GM21825 (cell line): ENCODE measurements at regions not wholly inside any gene's neighbourhood (a gene's known extent, or its start where the extent isn't known, plus 50 kb on each side); places are given as distances from the start of the nearest gene placed in this dataset.
A peak's percentile ranks its signal among the peaks of the same experiment; 100 is the strongest.
"Not testable (repeated sequence)": the region's sequence is repeated elsewhere in the genome, so short reads cannot be mapped to it uniquely, and the experiment has no call there.

Experiments used
- ATAC-seq: cut with Tn5 transposase; IDR thresholded peaks from one replicate; pipeline ENCODE4 v1.9.1; 2021; ENCODE audit warnings: mild to moderate bottlenecking, moderate library complexity; ENCODE audit not compliant: unreplicated experiment

DNA sequence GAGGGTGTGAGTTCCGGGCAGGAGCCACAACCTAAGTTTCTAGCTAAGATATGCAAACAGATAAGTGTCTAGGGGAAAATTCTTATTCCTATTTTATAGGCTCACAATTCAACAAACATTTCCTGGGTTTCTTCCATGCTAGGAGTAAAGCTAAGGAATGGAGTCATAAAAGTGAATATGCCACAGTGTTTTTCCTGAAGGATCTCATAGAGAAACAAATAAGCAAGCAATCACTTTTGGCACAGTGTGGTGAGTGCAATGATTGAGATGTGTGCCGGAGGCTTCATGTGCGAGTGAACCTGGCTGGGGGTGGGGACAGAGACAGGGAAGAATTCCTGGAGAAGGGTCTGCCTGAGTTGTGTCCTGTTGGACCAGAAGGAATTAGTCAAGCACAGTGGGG is 147.4 kb downstream of the TENT5C start:
- no peak for ATAC-seq

DNA sequence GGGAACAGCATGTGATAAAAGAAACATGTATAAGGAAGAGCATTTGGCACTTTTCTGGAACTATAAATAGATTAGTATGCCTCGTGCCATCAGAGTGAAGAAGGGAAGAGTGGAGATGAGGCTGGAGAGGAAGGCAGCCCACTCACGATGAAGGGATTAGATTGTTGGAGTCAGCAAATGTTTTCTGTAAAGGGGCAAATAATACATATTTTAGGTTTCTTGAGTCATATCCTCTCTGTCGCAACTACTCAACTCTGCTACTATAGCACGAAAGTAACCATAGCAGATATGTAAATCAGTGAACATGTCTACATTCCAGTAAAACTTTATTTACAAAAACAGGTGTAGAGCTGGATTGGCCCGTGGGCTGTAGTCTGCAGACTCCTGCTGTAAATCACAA is 147.8 kb downstream of the TENT5C start:
- no peak for ATAC-seq

DNA sequence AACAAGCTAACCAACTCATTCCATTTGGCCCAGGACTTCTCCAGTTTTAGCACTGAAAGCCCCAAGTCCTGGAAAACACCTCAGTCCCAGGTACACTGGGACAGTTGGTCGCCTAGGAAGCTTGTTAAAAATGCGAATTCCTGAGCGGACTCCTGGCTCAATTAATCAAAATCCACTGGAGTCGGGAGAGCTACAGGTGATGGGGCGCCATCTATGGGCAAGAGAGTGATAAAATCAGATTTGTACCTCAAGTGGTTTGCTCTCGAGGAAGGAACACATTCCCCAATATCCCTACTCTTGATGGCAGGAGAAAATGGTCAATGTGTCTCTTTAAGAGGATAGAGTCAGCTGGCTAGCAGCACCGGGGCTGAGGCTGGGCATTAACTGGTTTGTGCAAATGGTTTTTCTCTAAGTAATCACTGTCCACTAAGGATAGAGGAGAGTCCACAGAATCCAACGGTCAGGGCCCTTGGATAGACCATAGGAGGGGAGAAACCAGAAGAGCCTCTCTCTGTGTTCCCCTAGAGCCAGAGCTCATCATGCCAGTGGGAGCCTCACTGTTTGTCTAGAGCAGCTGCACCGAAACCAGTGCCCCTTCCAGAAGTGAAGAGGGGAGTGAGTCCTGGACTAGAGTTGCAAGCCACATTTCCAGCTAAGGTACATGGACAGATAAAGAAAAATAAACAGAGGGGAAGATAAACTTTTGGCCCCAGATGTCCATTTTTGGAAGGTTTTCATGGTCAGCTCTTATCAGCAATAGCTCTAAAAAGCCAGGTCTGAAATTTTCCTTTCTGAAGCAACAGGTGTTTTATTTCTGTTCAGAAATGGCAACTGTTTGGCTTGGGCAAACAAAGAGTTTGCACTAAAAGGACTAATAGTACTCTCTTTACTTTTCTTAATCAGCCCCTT is 148.5 kb downstream of the TENT5C start:
- ATAC-seq: no peak

DNA sequence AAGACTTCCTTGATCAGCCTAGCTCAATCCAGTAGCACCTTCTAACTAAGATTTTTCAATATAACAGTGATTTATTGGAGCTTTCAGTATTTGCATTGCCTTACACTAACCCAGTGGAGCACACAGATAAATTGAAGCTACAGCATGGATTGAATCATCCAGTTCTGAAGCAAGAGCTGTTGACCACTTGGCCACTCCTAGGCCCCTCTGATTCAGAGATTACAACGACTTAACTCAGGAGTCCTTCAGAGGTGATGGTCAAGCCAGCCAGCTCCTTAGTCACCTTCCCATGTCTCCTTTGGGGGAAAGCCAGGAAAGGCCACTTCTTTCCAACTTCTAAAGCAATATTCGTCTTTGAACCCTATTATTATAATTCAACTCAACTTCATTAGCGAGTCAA is 151.8 kb downstream of the TENT5C start:
- ATAC-seq: no peak

DNA sequence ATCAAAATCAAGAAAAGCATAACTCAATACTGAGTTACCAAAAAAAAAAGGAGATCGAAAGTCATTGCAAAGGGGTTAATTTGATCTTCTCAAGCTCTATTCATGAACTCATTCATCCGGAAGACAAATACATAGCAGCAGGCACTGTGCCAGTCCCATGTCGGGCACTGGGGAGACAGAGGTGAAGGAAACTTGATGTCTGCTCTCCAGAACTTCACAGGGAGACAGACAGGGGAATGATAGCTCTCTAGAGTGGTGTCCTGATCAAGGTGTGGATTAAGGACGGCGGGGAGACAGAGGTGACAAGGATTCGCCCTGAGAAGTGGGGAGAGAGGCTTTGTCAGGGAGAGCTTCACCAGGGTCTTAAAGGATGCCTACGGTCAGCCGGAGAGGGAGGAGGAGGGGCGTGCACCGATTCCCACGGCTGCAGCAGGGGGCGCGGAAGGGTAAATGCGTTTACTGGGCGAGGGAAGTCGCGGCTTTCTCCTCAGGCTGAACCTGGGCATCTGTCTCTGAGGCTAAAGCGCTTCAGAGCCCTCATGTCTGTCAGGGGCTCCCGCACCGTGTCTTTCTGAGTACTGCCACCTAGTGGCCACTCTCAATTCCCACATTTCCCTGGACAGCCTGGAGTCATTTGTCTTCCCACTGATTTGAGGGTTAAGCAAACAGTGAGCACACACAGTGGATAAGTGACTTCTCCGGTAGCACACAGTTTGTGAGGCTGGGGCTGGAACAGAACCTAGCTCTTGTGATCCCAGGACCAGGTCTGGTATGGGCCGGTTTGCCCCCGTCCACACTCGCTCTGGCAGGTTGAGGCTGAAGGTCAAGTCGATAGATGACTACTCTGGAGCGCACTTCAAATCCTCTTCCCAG is 152.8 kb downstream of the TENT5C start:
- peak; percentile 85 for ATAC-seq

DNA sequence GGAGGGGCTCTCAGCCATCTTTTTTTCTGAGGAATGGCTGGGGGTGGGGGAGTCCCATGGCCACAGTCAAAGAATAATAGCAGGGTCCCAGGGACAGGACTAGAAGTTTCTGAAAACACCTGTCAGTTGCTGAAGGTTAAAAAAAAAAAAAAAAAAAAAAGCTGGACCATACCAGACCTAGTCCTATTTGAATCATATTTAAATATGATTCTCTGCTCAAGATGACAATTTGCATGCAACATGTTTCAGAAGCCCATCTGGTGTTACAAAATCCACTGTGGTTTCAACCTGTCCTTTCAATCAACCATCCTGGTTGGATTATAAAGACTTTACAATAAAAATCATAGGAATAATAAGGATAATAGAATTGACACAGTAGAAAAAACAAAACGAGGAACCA is 153.7 kb downstream of the TENT5C start:
- ATAC-seq: no peak

DNA sequence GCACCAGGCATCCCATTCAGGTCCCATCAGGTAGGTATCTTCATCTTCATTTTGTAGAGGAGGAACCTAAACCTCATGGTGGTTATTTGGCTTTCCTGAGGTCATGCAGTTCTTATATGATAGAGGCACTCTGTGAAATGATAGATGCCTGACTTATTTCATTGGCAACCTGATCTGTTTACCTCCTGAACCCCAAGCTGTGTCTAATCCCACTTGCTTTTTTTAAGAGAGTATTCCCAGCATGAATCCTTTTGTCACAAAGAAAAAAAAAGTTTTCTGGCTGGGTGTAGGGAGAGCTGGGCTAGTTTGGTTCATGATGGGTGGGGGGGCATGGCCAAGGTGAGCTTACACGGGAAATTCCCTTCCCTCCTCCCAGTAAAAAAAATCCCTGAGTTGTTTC is 154.2 kb downstream of the TENT5C start:
- no peak for ATAC-seq

DNA sequence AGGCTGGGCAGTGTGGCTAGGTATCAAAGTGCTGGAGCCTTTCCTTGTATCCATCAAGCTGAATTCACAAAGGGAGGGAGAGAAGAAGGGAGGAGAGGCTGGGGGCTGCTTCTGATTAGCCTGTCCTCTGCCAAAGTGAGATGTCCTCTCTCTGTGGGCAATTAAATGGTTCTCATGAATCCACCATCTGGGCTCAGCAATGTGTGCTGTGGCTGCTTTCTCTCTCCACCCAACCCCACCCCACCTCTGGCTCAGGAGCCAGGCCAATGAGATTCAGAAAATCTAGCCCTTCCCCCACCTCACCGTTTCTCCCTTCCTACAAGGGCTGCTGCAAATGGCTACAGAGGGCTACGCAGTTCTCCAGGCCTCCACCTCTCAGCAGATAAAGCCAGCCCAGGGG is 154.6 kb downstream of the TENT5C start:
- ATAC-seq: no peak

DNA sequence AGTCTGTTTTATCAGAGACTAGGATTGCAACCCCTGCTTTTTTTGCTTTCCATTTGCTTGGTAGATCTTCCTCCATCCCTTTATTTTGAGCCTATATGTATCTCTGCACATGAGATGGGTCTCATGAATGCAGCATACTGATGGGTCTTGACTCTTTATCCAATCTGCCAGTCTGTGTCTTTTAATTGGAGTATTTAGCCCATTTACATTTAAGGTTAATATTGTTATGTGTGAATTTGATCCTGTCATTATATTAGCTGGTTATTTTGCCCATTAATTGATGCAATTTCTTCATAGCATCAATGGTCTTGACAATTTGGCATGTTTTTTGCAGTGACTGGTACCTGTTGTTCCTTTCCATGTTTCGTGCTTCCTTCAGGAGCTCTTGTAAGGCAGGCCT is 161.7 kb downstream of the GDAP2 start:
- ATAC-seq: not testable (repeated sequence)

DNA sequence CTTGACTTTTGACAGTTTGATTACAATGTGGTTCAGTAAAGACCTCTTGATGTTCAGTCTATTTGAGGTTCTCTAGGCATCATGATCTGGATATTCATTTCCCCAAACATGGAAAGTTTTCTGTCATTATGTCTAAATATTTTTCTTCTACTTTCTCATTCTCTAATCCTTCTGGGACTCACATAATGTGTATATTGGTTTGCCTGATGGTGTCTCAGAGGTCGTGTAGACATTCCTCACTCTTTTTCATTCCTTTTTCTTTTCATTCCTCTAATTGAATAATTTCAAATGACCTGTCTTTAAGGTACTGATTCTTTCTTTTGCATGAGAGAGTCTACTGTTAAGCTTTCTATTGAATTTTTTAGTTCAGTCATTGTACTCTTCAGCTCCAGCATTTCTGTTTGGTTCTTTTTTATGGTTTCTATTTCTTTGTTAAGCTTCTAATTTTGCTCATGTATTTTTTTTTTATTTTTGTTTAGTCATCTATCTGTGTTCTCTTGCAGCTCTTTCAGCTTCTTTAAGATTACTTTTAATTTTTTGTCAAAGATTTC is 158.4 kb downstream of the GDAP2 start:
- ATAC-seq: no peak

DNA sequence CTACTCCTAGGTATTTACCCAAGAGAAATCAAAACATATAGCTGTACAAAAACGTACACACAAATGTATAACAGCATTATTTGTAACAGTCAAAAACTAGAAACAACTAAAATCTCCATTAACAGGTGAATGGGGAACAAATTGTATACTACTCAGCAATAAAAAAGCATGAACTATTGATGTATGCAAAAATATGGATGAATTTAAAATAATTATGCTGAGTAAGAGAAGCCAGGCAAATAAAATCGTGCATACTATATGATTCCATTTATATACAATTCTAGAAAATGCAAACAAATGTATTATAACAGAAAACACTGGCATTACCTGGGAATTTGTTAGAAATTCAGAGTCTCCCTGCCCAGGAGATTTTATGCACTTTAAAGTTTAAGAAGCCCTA is 150.1 kb downstream of the GDAP2 start:
- no peak for ATAC-seq

DNA sequence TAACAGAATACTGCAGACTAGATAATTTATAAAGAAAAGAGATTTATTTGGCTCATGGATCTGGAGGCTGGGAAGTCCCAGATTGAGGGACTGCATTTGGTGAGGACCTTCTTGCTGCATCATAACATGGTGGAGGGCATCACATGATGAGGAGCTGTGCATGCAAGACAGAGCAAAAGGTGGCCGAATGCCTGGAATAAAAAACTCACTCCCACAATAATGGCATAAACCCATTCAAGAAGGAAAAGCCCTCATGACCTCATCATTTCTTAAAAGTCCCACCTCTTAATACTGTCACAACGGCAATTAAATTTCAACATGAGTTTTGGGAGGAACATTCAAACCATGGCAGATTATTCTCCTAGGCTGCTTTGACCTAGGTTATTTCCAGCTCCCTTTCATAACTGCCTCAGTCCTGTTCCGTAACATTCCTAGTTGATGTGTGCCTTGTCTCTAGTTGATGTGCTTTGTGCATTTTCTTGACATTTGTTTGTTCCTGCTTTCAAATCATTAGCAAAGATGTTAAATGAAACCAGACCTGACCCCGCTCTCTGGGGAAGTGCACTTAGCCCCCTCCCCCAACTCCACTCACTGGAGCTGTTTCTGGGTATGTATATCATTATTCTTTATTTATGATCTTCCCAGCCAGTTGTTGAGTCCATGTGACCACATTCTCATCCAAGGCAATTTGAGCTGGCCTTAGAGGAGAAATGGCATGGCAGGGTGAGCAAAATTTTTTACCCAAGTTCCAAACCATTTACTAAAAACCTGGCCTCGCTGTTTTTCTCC is 148.5 kb downstream of the GDAP2 start:
- ATAC-seq: no peak

DNA sequence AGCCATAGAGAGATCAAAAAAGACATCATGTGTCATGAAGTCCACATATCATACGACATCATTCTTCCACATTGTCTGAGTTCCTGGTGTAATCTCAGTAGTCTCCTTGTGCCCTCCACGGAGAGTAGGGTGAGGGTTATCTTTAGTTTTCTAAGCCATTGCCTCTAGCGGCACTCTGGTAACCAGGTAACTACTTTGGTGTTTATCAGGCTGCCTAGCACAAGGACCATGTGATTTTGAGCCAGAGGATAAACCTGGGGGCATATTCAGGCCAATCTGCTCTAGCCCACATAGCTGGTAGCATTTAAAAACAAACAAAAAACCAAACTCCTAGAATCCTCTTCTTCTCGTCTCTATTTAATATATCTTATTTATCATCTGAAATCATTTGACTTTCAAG is 147.4 kb downstream of the GDAP2 start:
- no peak for ATAC-seq

DNA sequence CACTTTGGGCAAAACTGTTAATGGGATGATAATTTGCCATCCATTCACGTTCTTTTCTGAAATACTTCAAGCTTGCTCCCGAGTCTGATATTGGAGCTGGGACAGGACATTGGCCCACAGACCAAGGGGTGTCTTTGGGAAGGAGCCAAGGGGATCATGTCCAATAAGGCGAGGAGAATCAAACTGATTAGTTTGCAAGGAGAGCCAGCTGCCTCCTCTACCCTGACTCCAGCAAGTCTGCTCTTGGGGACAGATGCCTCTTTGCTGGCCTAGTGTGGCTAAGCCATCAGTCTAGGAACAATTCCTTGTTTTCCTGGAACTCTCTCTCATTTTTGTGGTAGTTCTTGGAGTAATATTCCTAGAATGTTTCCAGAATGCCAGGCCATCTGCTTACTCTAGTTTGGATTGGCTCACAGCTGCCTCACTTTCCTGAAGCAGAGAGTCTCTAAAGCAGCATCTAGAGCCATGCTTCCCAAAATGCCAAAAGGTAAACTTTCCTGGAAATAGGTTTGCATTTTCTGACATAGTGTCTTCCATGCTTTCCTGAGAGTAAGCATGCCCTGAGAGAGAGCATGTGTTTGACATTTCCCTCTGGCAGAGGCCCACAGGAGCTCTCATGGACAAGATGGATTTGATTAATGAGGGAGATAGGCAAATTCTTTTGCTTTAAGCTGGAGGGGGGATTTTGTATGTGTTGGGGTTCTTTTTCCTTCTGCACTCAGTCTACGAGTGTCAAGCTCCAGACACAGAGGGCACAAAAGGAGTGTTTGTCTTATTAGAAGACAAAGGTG is 145.6 kb downstream of the GDAP2 start:
- no peak for ATAC-seq

DNA sequence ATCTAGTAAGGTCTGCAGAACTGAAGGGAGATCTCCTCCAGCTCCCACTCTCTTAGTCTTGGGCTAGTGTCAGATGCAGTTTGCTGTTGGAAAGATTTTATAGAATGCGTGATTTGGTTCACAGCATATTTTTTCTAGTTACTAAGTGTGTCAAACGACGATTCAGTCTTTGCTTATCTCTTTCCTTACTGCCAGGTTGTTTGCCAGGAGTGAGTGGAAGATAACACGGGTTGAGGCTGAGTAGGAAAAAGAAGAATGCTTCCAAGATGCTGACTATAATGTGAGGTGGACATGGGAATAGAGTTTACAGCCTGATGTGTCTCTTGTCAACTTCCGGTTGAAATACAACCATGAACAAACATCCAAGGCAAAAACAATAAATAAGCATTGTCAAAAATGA is 141.4 kb downstream of the GDAP2 start:
- ATAC-seq: no peak

DNA sequence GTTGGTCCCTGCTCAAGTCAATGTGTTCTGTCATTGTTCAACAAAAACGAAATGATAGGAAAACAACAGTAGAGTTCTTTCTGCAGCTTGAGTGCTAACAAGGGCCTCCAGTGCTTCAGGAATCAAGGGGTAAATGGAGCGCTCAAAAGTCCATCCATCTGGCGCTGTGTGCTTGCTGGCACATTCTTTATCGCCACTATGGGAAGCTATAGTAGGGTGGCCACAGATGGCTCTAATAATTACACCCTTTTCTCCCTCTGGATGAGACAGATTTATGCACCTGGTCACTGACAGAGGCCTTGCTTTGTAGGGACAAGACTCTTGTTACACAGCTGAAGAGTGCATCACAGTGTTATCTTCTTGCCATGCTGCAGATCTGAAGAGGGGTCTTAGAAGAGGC is 136.0 kb downstream of the GDAP2 start:
- no peak for ATAC-seq

DNA sequence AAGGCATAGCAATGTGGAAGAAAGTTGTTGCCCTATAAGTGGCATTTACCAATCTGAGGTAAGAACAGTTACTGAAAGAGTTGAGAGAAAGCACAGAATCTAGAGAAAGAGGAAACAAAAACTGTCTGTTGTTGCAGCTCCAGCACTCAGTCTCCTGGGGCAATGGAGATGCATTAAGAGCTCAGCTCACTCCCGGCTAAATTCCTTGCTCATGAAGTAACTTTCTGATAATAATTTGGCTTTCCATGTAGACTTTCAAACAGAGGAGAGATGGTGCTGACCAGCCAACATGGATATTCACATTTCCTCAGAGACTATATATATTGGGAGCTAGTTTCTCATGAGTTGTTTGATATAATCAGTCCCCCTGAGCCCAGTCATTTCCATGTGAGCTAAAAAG is 135.3 kb downstream of the GDAP2 start:
- no peak for ATAC-seq

DNA sequence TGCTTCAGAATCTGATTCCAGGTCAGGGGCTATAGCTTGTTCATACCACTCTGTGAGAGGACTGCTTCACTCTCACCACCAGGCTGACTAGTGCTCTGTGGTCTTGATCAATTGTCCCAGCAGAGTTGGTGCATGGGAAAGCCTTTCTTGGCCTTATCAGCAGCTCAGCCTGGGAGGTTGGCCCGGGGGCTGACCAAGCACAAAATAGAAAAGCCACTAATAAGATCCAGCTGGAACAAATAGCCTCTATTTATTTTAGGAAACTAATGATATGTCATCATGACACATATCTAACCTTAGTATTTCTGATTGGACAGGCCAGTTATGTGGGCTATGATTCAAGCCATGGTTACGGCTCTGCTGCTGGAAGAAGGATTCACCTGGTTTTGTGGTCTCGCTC is 134.2 kb downstream of the GDAP2 start:
- ATAC-seq: no peak

DNA sequence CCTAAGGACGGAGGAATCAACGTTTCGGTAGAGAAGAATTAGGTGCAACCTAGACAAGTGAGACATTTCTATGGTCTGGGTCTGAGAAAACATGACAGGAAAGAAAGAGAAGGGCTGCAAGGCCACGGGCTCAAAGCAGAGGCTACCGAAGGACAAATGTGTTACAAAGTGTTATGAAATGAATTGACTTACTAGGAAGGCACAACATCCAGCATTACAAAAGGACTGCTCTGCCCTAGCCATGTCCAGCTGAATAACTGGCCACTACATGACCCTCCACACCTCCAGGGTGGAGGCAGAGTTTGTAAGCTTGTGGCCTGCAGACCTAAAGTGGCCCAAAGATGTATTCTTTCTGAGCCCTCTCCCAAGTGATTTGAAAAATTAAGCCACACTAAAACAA is 133.6 kb downstream of the GDAP2 start:
- ATAC-seq: no peak

DNA sequence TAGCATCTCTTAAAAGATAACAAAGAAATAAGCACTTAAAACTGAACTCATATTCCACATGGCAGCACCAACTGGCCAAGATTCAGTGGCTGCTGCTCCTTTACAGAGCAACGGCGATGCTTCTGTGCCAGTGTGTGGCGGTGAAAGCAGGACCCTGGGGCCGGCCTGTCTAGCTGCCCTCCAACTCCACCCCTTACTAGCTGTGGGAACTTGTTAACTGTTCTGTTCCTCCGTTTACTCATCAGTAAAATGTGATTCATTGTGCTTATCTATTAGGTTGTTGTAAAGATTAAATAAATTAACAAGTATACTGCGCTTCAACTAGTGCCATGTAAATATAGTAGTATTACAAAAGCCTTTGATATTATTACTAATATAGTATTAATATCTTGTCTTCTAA is 133.2 kb downstream of the GDAP2 start:
- ATAC-seq: no peak
